Mesenchymal stem cell (in vitro differentiated cells and primary cell): ENCODE measurements at regions not wholly inside any gene's neighbourhood (a gene's known extent, or its start where the extent isn't known, plus 50 kb on each side); places are given as distances from the start of the nearest gene placed in this dataset.

Experiments used
- DNase-seq: peaks from one replicate; pipeline ENCODE4 v3.0.0-alpha.2; 2013
- H2AFZ ChIP-seq: one replicate; pipeline ENCODE4 v1.6.1; 2013; ENCODE audit warnings: low read depth, mild to moderate bottlenecking, control low read depth, inconsistent platforms, low read length, moderate library complexity
- H2AK5ac ChIP-seq: 2 replicates; pipeline ENCODE4 v1.6.1; 2013; ENCODE audit warnings: low read length, moderate library complexity, mild to moderate bottlenecking, inconsistent platforms; ENCODE audit not compliant: severe bottlenecking
- H2BK120ac ChIP-seq: one replicate; pipeline ENCODE4 v1.6.1; 2013; ENCODE audit warnings: low read depth, mild to moderate bottlenecking, inconsistent platforms, low read length, moderate library complexity
- H2BK12ac ChIP-seq, 2 experiments: one replicate each; pipeline ENCODE4 v1.6.1; 2013; ENCODE audit warnings: inconsistent platforms in 2 of 2, low read length in 2 of 2, mild to moderate bottlenecking in 2 of 2, moderate library complexity in 2 of 2, control low read depth in 1 of 2
- H2BK15ac ChIP-seq: one replicate; pipeline ENCODE4 v1.6.1; 2013; ENCODE audit warnings: mild to moderate bottlenecking, low read depth, inconsistent platforms; ENCODE audit not compliant: poor library complexity, severe bottlenecking
- H2BK5ac ChIP-seq: 2 replicates; pipeline ENCODE4 v1.6.1; 2013; ENCODE audit warnings: low read depth, mild to moderate bottlenecking, low read length, control low read depth, inconsistent platforms; ENCODE audit not compliant: poor library complexity, severe bottlenecking
- H3K14ac ChIP-seq, 2 experiments: one replicate each; pipeline ENCODE4 v1.6.1; 2013; ENCODE audit warnings: inconsistent platforms in 2 of 2, low read length in 2 of 2, control low read depth in 1 of 2, mild to moderate bottlenecking in 1 of 2, moderate library complexity in 1 of 2
- H3K18ac ChIP-seq, 2 experiments: one replicate each; pipeline ENCODE4 v1.6.1; 2013; ENCODE audit warnings: inconsistent platforms in 2 of 2, low read length in 2 of 2, control low read depth in 1 of 2, low read depth in 1 of 2, mild to moderate bottlenecking in 1 of 2
- H3K23ac ChIP-seq, 2 experiments: one replicate each; pipeline ENCODE4 v1.6.1; 2013; ENCODE audit warnings: inconsistent platforms in 2 of 2, low read length in 2 of 2, mild to moderate bottlenecking in 2 of 2, moderate library complexity in 2 of 2, control low read depth in 1 of 2
- H3K27ac ChIP-seq: 2 replicates; pipeline ENCODE4 v1.5.1; 2013; ENCODE audit warnings: mild to moderate bottlenecking, moderate library complexity, low read length, control low read depth, inconsistent platforms; ENCODE audit not compliant: poor library complexity, severe bottlenecking
- H3K27me3 ChIP-seq, 2 experiments: 2 replicates each; pipeline versions ENCODE4 v1.6.1 to v1.7.0; 2013; ENCODE audit warnings: low read length in 2 of 2, mild to moderate bottlenecking in 2 of 2, moderate library complexity in 2 of 2, control low read depth in 1 of 2, inconsistent platforms in 1 of 2; ENCODE audit not compliant: control insufficient read depth in 1 of 2, insufficient read depth in 1 of 2
- H3K36me3 ChIP-seq, 2 experiments: 2 replicates each; pipeline versions ENCODE4 v1.6.1 to v1.7.0; 2013; ENCODE audit warnings: low read length in 2 of 2, control low read depth in 1 of 2, inconsistent platforms in 1 of 2, low read depth in 1 of 2, mild to moderate bottlenecking in 1 of 2; ENCODE audit not compliant: insufficient read depth in 2 of 2, control insufficient read depth in 1 of 2
- H3K4ac ChIP-seq, 2 experiments: one replicate each; pipeline ENCODE4 v1.6.1; 2013; ENCODE audit warnings: inconsistent platforms in 2 of 2, low read length in 2 of 2, mild to moderate bottlenecking in 2 of 2, moderate library complexity in 2 of 2, control low read depth in 1 of 2, low read depth in 1 of 2
- H3K4me1 ChIP-seq: 2 replicates; pipeline ENCODE4 v1.6.1; 2013; ENCODE audit warnings: low read depth, low read length, control low read depth; ENCODE audit not compliant: control insufficient read depth, insufficient read depth
- H3K4me2 ChIP-seq: 2 replicates; pipeline ENCODE4 v1.6.1; 2013; ENCODE audit warnings: low read length, mild to moderate bottlenecking, inconsistent platforms; ENCODE audit not compliant: poor library complexity, severe bottlenecking
- H3K4me3 ChIP-seq, 2 experiments: 2 replicates each; pipeline versions ENCODE4 v1.5.1 to v1.7.0; 2013; ENCODE audit warnings: low read length in 2 of 2, mild to moderate bottlenecking in 2 of 2, control low read depth in 1 of 2, low read depth in 1 of 2; ENCODE audit not compliant: insufficient read depth in 1 of 2
- H3K79me1 ChIP-seq: replicated peaks from 2 replicates; pipeline ENCODE4 v1.6.1; 2013; ENCODE audit warnings: mild to moderate bottlenecking, control low read depth, low read length, inconsistent platforms; ENCODE audit not compliant: poor library complexity, severe bottlenecking
- H3K9ac ChIP-seq: 2 replicates; pipeline ENCODE4 v1.7.0; 2013; ENCODE audit warnings: mild to moderate bottlenecking, low read length, moderate library complexity
- H3K9me3 ChIP-seq: 2 replicates; pipeline ENCODE4 v1.7.0; 2013; ENCODE audit warnings: mild to moderate bottlenecking, low read length; ENCODE audit not compliant: control insufficient read depth
- H4K8ac ChIP-seq: one replicate; pipeline ENCODE4 v1.6.1; 2013; ENCODE audit warnings: inconsistent platforms, mild to moderate bottlenecking, low read length, moderate library complexity
- H4K91ac ChIP-seq: one replicate; pipeline ENCODE4 v1.6.1; 2013; ENCODE audit warnings: mild to moderate bottlenecking, low read length, inconsistent platforms
- WGBS: methylation state at CpG from one replicate; pipeline ENCODE4 v1.1.7; 2013; ENCODE audit warnings: mixed read lengths; 5-methylcytosine and 5-hydroxymethylcytosine counted together

GRCh38 chr12:90000721-90001120 lies 292.1 kb upstream of the ATP2B1 start:
- H2BK12ac ChIP-seq: no peak overlapping the region
- H2AFZ ChIP-seq: no peak overlapping the region
- H2BK15ac ChIP-seq: no peak overlapping the region
- no peak overlapping the region for H3K23ac ChIP-seq
- H3K27me3 ChIP-seq: no peaks in the 10 kb centered on the region
- H4K91ac ChIP-seq: no peak overlapping the region
- no peak overlapping the region for H3K18ac ChIP-seq
- H3K9me3 ChIP-seq: no peaks in the 10 kb centered on the region
- H3K4me3 ChIP-seq: no peak overlapping the region
- DNase-seq: no peak
- no peak overlapping the region for H3K4me2 ChIP-seq
- no peak overlapping the region for H2AK5ac ChIP-seq
- H3K27ac ChIP-seq: no peak overlapping the region
- no peak overlapping the region for H3K9ac ChIP-seq
- no peak overlapping the region for H4K8ac ChIP-seq
- H2BK5ac ChIP-seq: no peak overlapping the region
- 96% methylated on average over 1 of the region's 3 CpGs for WGBS
- no peaks in the 10 kb centered on the region for H3K36me3 ChIP-seq
- H3K4ac ChIP-seq: no peak overlapping the region
- H3K14ac ChIP-seq: no peak overlapping the region
- H3K79me1 ChIP-seq: no peaks in the 10 kb centered on the region
- H3K4me1 ChIP-seq: no peaks in the 10 kb centered on the region
- H2BK120ac ChIP-seq: no peak overlapping the region

GRCh38 chr12:89999699-90000505 lies 291.3 kb upstream of the ATP2B1 start:
- Histone ChIP-seq H2BK5ac (no peak overlapping the region), H2AFZ (no peak overlapping the region), H4K91ac (no peak overlapping the region), H3K27me3 (no peaks in the 10 kb centered on the region), H3K4me1 (no peaks in the 10 kb centered on the region), H3K27ac (no peak overlapping the region), H3K23ac (no peak overlapping the region), H3K14ac (no peak overlapping the region), H2BK120ac (no peak overlapping the region), H3K4me2 (no peak overlapping the region), H3K9ac (no peak overlapping the region), H3K36me3 (no peaks in the 10 kb centered on the region), H3K4ac (peak overlapping the region in 1 of 2 experiments; percentile 58), H3K9me3 (no peaks in the 10 kb centered on the region), H2AK5ac (no peak overlapping the region), H4K8ac (no peak overlapping the region), H2BK15ac (no peak overlapping the region), H3K4me3 (no peak overlapping the region), H3K79me1 (no peaks in the 10 kb centered on the region), H3K18ac (peak overlapping the region in 1 of 2 experiments; percentile 62), H2BK12ac (no peak overlapping the region)
- DNase-seq: peak; percentile 18
- 0% methylated on average over 2 of the region's 2 CpGs for WGBS

GRCh38 chr12:89995870-89996269 lies 287.2 kb upstream of the ATP2B1 start:
- Histone ChIP-seq H3K14ac (no peak overlapping the region), H3K4ac (no peak overlapping the region), H3K27me3 (no peaks in the 10 kb centered on the region), H3K9me3 (no peaks in the 10 kb centered on the region), H4K8ac (no peak overlapping the region), H3K9ac (no peak overlapping the region), H3K4me1 (no peaks in the 10 kb centered on the region), H3K23ac (no peak overlapping the region), H2AK5ac (no peak overlapping the region), H3K4me3 (no peak overlapping the region), H3K27ac (no peak overlapping the region), H2BK15ac (no peak overlapping the region), H2BK5ac (no peak overlapping the region), H2AFZ (no peak overlapping the region), H3K79me1 (no peaks in the 10 kb centered on the region), H2BK120ac (no peak overlapping the region), H3K18ac (peak overlapping the region; percentile 1 to 86), H3K4me2 (no peak overlapping the region), H2BK12ac (peak overlapping the region; percentile 10 to 54), H3K36me3 (no peaks in the 10 kb centered on the region), H4K91ac (peak overlapping the region; percentile 75)
- peak; percentile 13 for DNase-seq
- 82% methylated on average over 1 of the region's 1 CpG for WGBS

- no peak overlapping the region for H3K23ac ChIP-seq
- H2BK12ac ChIP-seq: no peak overlapping the region
- H2AFZ ChIP-seq: no peak overlapping the region
- no peaks in the 10 kb centered on the region for H3K79me1 ChIP-seq
- no peak overlapping the region for H3K4ac ChIP-seq
- H2AK5ac ChIP-seq: no peak overlapping the region
- no peaks in the 10 kb centered on the region for H3K36me3 ChIP-seq
- H3K18ac ChIP-seq: no peak overlapping the region
- H3K9me3 ChIP-seq: no peaks in the 10 kb centered on the region
- no peak overlapping the region for H3K4me3 ChIP-seq
- WGBS: 90% methylated on average over 1 of the region's 1 CpG
- no peak overlapping the region for H3K14ac ChIP-seq
- no peak for DNase-seq
- H2BK15ac ChIP-seq: no peak overlapping the region
- no peak overlapping the region for H2BK120ac ChIP-seq
- no peak overlapping the region for H4K91ac ChIP-seq
- no peak overlapping the region for H3K27ac ChIP-seq
- no peak overlapping the region for H3K9ac ChIP-seq
- H2BK5ac ChIP-seq: no peak overlapping the region
- H3K4me2 ChIP-seq: no peak overlapping the region
- no peaks in the 10 kb centered on the region for H3K27me3 ChIP-seq
- H3K4me1 ChIP-seq: no peaks in the 10 kb centered on the region
- H4K8ac ChIP-seq: no peak overlapping the region
These were observed 286.3 kb upstream of the ATP2B1 start for GRCh38 chr12:89994911-89995310.
